IMR-90 (cell line): ENCODE measurements at regions not wholly inside any gene's neighbourhood (a gene's known extent, or its start where the extent isn't known, plus 50 kb on each side); places are given as distances from the start of the nearest gene placed in this dataset.

Experiments
- ATAC-seq: fragments of 200-7000 bp; cut with Tn5 transposase; 2 replicates; pipeline ENCODE4 v1.9.1; 2020; ENCODE audit warnings: low read depth, mild to moderate bottlenecking, moderate library complexity
- BruUV-seq: library from RNA; stranded (reverse); fragments of 400-500 nt; replicated peaks from 2 replicates; lab custom pipeline; 2021; lab: Mats Ljungman, UMichigan
- CTCF ChIA-PET: fragments of 300-600 bp; formaldehyde crosslinking; extraction: SDS; loops from one replicate; lab custom pipeline; 2021; ENCODE audit warnings: antibody characterized with exemption; lab: Yijun Ruan, JAX
- POLR2A ChIA-PET: fragments of 300-600 bp; sonication (Branson Sonifier 250); formaldehyde crosslinking; loops from one replicate; lab custom pipeline; 2022; ENCODE audit warnings: antibody characterized with exemption; ENCODE audit not compliant: unreplicated experiment; lab: Charles Lee
- DNase-seq: peaks from one replicate; pipeline ENCODE4 v3.0.0; 2013
- H2AFZ ChIP-seq: replicated peaks from 2 replicates; pipeline ENCODE3; 2013; ENCODE audit warnings: low read length, mild to moderate bottlenecking; ENCODE audit not compliant: poor library complexity
- H2AK5ac ChIP-seq: 2 replicates; pipeline ENCODE4 v1.6.1; 2013; ENCODE audit warnings: low read depth, low read length, inconsistent platforms
- H2AK9ac ChIP-seq: replicated peaks from 2 replicates; pipeline ENCODE3; 2013; ENCODE audit warnings: mild to moderate bottlenecking, low read depth, low read length, moderate library complexity; ENCODE audit not compliant: poor library complexity
- H2BK120ac ChIP-seq: 2 replicates; pipeline ENCODE4 v1.6.1; 2013; ENCODE audit warnings: low read depth, low read length, inconsistent platforms
- H2BK15ac ChIP-seq: 3 replicates; pipeline ENCODE4 v1.6.1; 2013; ENCODE audit warnings: low read depth, low read length, inconsistent platforms
- H2BK20ac ChIP-seq: 2 replicates; pipeline ENCODE4 v1.6.1; 2013; ENCODE audit warnings: low read depth, mild to moderate bottlenecking, inconsistent platforms, low read length, moderate library complexity
- H2BK5ac ChIP-seq: 2 replicates; pipeline ENCODE4 v1.6.1; 2013; ENCODE audit warnings: mild to moderate bottlenecking, low read depth, low read length, inconsistent platforms; ENCODE audit not compliant: poor library complexity, severe bottlenecking
- H3K14ac ChIP-seq: replicated peaks from 2 replicates; pipeline ENCODE4 v1.6.1; 2013; ENCODE audit warnings: low read depth, low read length, inconsistent platforms
- H3K18ac ChIP-seq: 2 replicates; pipeline ENCODE4 v1.6.1; 2013; ENCODE audit warnings: low read depth, low read length, control low read depth
- H3K23ac ChIP-seq: 2 replicates; pipeline ENCODE4 v1.6.1; 2013; ENCODE audit warnings: low read depth, low read length, inconsistent platforms
- H3K27ac ChIP-seq: 2 replicates; pipeline ENCODE4 v1.5.1; 2013; ENCODE audit warnings: mild to moderate bottlenecking, control low read depth, low read length; ENCODE audit not compliant: insufficient read depth
- H3K27me3 ChIP-seq: 2 replicates; pipeline ENCODE4 v1.6.1; 2013; ENCODE audit warnings: low read length; ENCODE audit not compliant: control insufficient read depth, insufficient read depth
- H3K36me3 ChIP-seq: 2 replicates; pipeline ENCODE4 v1.6.1; 2013; ENCODE audit warnings: low read length, mixed read lengths; ENCODE audit not compliant: control insufficient read depth, insufficient read depth
- H3K4ac ChIP-seq: 2 replicates; pipeline ENCODE4 v1.6.1; 2013; ENCODE audit warnings: low read depth, low read length, inconsistent platforms
- H3K4me1 ChIP-seq: 2 replicates; pipeline ENCODE4 v1.6.1; 2013; ENCODE audit warnings: low read length, mixed read lengths; ENCODE audit not compliant: control insufficient read depth, insufficient read depth
- H3K4me2 ChIP-seq: 2 replicates; pipeline ENCODE4 v1.6.1; 2013; ENCODE audit warnings: low read depth, mild to moderate bottlenecking, control low read depth, low read length, moderate library complexity
- H3K4me3 ChIP-seq: 2 replicates; pipeline ENCODE4 v1.5.1; 2013; ENCODE audit warnings: low read depth, mild to moderate bottlenecking, control low read depth, low read length, moderate library complexity; ENCODE audit not compliant: insufficient read depth
- H3K56ac ChIP-seq: 2 replicates; pipeline ENCODE4 v1.6.1; 2013; ENCODE audit warnings: low read length, inconsistent platforms; ENCODE audit not compliant: insufficient read depth; ENCODE audit errors: extremely low read depth
- H3K79me1 ChIP-seq, 2 experiments: 2 replicates each; pipeline ENCODE4 v1.6.1; 2013; ENCODE audit warnings: low read length in 2 of 2, inconsistent platforms in 1 of 2, low read depth in 1 of 2
- H3K9ac ChIP-seq: 2 replicates; pipeline ENCODE4 v1.6.1; 2013; ENCODE audit warnings: low read depth, low read length, control low read depth
- H3K9me1 ChIP-seq: 2 replicates; pipeline ENCODE4 v1.6.1; 2013; ENCODE audit warnings: low read length, inconsistent platforms; ENCODE audit not compliant: insufficient read depth
- H3K9me3 ChIP-seq: 2 replicates; pipeline ENCODE4 v1.6.1; 2013; ENCODE audit warnings: low read length; ENCODE audit not compliant: control insufficient read depth, insufficient read depth
- H4K20me1 ChIP-seq: 2 replicates; pipeline ENCODE4 v1.6.1; 2013; ENCODE audit warnings: low read length, inconsistent platforms; ENCODE audit not compliant: insufficient read depth
- H4K5ac ChIP-seq: 2 replicates; pipeline ENCODE4 v1.6.1; 2013; ENCODE audit warnings: mild to moderate bottlenecking, low read depth, low read length, control low read depth
- H4K8ac ChIP-seq, 2 experiments: 2 replicates each; pipeline ENCODE4 v1.6.1; 2013; ENCODE audit warnings: low read depth in 2 of 2, low read length in 2 of 2, control low read depth in 1 of 2, inconsistent platforms in 1 of 2
- H4K91ac ChIP-seq: 2 replicates; pipeline ENCODE4 v1.6.1; 2013; ENCODE audit warnings: low read depth, low read length, inconsistent platforms; ENCODE audit not compliant: insufficient read depth
- BHLHE40 ChIP-seq: fragments of 150-350 bp; IDR thresholded peaks from 2 replicates; pipeline ENCODE4 v1.6.1; 2016; ENCODE audit warnings: mild to moderate bottlenecking, low read depth, low read length
- CHD1 ChIP-seq: IDR thresholded peaks from 2 replicates; pipeline ENCODE4 v1.6.1; 2012; ENCODE audit warnings: low read depth, low read length, improper control_type of control experiment
- CTCF ChIP-seq: conservative IDR thresholded peaks from 2 replicates; pipeline ENCODE4 v1.5.1; 2012; ENCODE audit warnings: mild to moderate bottlenecking, low read depth, low read length, improper control_type of control experiment
- ELK1 ChIP-seq: fragments of 150-350 bp; IDR thresholded peaks from 2 replicates; pipeline ENCODE4 v1.6.1; 2016; ENCODE audit warnings: low read depth, mild to moderate bottlenecking, low read length, moderate library complexity, borderline replicate concordance
- MAFK ChIP-seq: IDR thresholded peaks from 2 replicates; pipeline ENCODE4 v1.6.1; 2012; ENCODE audit warnings: low read depth, low read length, improper control_type of control experiment
- MAZ ChIP-seq: IDR thresholded peaks from 2 replicates; pipeline ENCODE4 v1.6.1; 2012; ENCODE audit warnings: low read depth, mild to moderate bottlenecking, low read length, improper control_type of control experiment, moderate library complexity, borderline replicate concordance
- POLR2A ChIP-seq: IDR thresholded peaks from 2 replicates; pipeline ENCODE4 v1.6.1; 2012; ENCODE audit warnings: mild to moderate bottlenecking, low read depth, low read length
- RAD21 ChIP-seq: IDR thresholded peaks from 2 replicates; pipeline ENCODE4 v1.6.1; 2012; ENCODE audit warnings: low read length, improper control_type of control experiment
- SMC3 ChIP-seq: fragments of 150-350 bp; IDR thresholded peaks from 2 replicates; pipeline ENCODE4 v1.6.1; 2016; ENCODE audit warnings: low read depth, mild to moderate bottlenecking, antibody characterized with exemption, low read length, moderate library complexity
- USF2 ChIP-seq: fragments of 150-350 bp; IDR thresholded peaks from 2 replicates; pipeline ENCODE4 v1.6.1; 2017; ENCODE audit warnings: mild to moderate bottlenecking, antibody characterized with exemption, low read length, low read depth
- WGBS, 2 experiments: methylation state at CpG; one replicate each; pipeline versions ENCODE4 v1.1.5 to v1.1.7; 2013; ENCODE audit warnings: missing lambda C conversion rate in 2 of 2; ENCODE audit not compliant: insufficient read length in 1 of 2; ENCODE audit errors: extremely low coverage in 2 of 2; 5-methylcytosine and 5-hydroxymethylcytosine counted together
- dilution Hi-C: fragments of 300-500 bp; cut with HindIII; formaldehyde crosslinking; loops from one replicate; pipeline ENCODE4 v1.14.3; 2018; ENCODE audit warnings: low sequenced_read_pairs; ENCODE audit not compliant: unreplicated experiment
- in situ Hi-C: fragments of 300-500 bp; cut with MboI; formaldehyde crosslinking; loops from 3 replicates; pipeline ENCODE4 v1.14.3; 2019; ENCODE audit warnings: low sequenced_read_pairs, inconsistent platforms, mixed read lengths
- intact Hi-C: fragments of 100-400 bp; cut with micrococcal nuclease; formaldehyde crosslinking; loops from 2 replicates; pipeline ENCODE4 v1.10.0; 2022

- no peak overlapping the region for H2BK5ac ChIP-seq
- H3K27me3 ChIP-seq, result no peaks in the 10 kb centered on the region
- intact Hi-C loops (no loop called here), in situ Hi-C loops (no loop called here), dilution Hi-C loops (no loop called here)
- no TSS peak for BruUV-seq
- H3K14ac ChIP-seq, result no peak overlapping the region; the same call in 1 of the 2 replicates
- H4K8ac ChIP-seq, result no peak overlapping the region
- no peak overlapping the region for H2AK9ac ChIP-seq
- peak overlapping the region; percentile 12; the same call in 1 of the 2 replicates for H3K23ac ChIP-seq
- H4K91ac ChIP-seq, result no peak overlapping the region
- no CpG with 5 or more reads among the region's 4 CpGs for WGBS, 2 experiments
- no peak overlapping the region for H3K9ac ChIP-seq
- H2BK20ac ChIP-seq, result no peak overlapping the region
- H2BK120ac ChIP-seq, result no peak overlapping the region
- DNase-seq (no peak), ATAC-seq (peak; percentile 44)
- H4K20me1 ChIP-seq, result no peaks in the 10 kb centered on the region
- TF ChIP-seq SMC3, result no peak
- no peak for TF ChIP-seq MAFK
- TF ChIP-seq ELK1, result no peak
- TF ChIP-seq CHD1, result no peak
- no peak for TF ChIP-seq MAZ
- TF ChIP-seq RAD21, result no peak
- no peak for TF ChIP-seq CTCF
- no peak for TF ChIP-seq BHLHE40
- no peak for TF ChIP-seq USF2
- no peak for TF ChIP-seq POLR2A
- no peak overlapping the region for H3K56ac ChIP-seq
- H4K5ac ChIP-seq, result no peak overlapping the region
- no peaks in the 10 kb centered on the region for H3K79me1 ChIP-seq
- H3K4me2 ChIP-seq, result no peak overlapping the region
- H3K4me1 ChIP-seq, result no peaks in the 10 kb centered on the region
- no peak overlapping the region for H3K27ac ChIP-seq
- no peaks in the 10 kb centered on the region for H3K9me1 ChIP-seq
- ChIA-PET POLR2A (no interaction called here), CTCF (no interaction called here)
- H2AK5ac ChIP-seq, result no peak overlapping the region
- no peak overlapping the region for H3K4ac ChIP-seq
- no peaks in the 10 kb centered on the region for H3K36me3 ChIP-seq
- no peak overlapping the region for H3K18ac ChIP-seq
- H3K4me3 ChIP-seq, result no peak overlapping the region
- H3K9me3 ChIP-seq, result no peaks in the 10 kb centered on the region
- H2AFZ ChIP-seq, result no peak overlapping the region
- no peak overlapping the region; the same call in 2 of the 3 replicates for H2BK15ac ChIP-seq
These were observed 240.4 kb downstream of the ARL4A start for GRCh38 chr7:12927635-12928434.
